Breast epithelium (tissue), 3 donors: ENCODE measurements at regions not wholly inside any gene's neighbourhood (a gene's known extent, or its start where the extent isn't known, plus 50 kb on each side); places are given as distances from the start of the nearest gene placed in this dataset.

Source experiments
- POLR2AphosphoS5 ChIP-seq, 3 donors: sonication (generic); formaldehyde crosslinking; IDR thresholded peaks; one replicate each; pipeline ENCODE4 v1.6.1; 2017; ENCODE audit warnings: antibody characterized with exemption in 3 of 3
- TF ChIP-seq, protein P1 (sequence below), 3 donors: fragments of 450-650 bp; IDR thresholded peaks; one replicate each; pipeline ENCODE4 v1.5.1; 2016 to 2017; ENCODE audit warnings: antibody characterized with exemption in 3 of 3, mild to moderate bottlenecking in 3 of 3, moderate library complexity in 3 of 3

DNA sequence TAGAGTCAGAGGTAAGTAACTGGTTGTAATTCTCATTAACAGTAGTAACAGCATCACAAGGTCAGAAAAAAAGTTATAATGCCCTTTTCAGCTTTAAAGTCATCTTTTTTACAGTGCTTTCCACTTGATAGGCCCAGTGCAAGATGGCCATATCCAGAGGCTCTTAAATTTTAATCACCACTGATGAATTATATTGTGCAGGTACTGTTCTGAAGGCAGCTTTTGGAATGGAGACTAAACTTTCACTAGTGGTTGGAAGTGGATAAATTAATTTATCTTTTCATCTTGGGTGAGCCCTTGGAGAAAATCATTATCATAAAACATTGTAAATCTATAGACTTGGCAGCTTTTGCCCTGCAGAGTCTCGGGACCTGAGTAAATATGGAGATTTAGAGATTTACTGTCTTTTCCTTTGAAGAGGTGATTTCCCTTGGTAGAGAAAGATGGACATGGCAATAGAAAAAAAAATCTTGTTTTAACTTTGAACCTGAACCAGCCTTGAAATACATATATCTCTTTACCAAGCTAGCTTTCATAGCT is 969.1 kb upstream of the NOVA1 start:
- TF ChIP-seq POLR2AphosphoS5 (IDR thresholded peaks at IDR 0.05): no peak
- TF ChIP-seq, protein P1, sequence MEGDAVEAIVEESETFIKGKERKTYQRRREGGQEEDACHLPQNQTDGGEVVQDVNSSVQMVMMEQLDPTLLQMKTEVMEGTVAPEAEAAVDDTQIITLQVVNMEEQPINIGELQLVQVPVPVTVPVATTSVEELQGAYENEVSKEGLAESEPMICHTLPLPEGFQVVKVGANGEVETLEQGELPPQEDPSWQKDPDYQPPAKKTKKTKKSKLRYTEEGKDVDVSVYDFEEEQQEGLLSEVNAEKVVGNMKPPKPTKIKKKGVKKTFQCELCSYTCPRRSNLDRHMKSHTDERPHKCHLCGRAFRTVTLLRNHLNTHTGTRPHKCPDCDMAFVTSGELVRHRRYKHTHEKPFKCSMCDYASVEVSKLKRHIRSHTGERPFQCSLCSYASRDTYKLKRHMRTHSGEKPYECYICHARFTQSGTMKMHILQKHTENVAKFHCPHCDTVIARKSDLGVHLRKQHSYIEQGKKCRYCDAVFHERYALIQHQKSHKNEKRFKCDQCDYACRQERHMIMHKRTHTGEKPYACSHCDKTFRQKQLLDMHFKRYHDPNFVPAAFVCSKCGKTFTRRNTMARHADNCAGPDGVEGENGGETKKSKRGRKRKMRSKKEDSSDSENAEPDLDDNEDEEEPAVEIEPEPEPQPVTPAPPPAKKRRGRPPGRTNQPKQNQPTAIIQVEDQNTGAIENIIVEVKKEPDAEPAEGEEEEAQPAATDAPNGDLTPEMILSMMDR (IDR thresholded peaks at IDR 0.05): no peak
